ENCODE measurements at regions not wholly inside any gene's neighbourhood (a gene's known extent, or its start where the extent isn't known, plus 50 kb on each side); places are given as distances from the start of the nearest gene placed in this dataset.

GRCh38 chr4:38230821-38231563 is 270.8 kb downstream of the PTTG2 start:
- DNase-seq = no peak

- no peak for DNase-seq
Observed at GRCh38 chr4:38231626-38232025, 271.4 kb downstream of the PTTG2 start.

DNA sequence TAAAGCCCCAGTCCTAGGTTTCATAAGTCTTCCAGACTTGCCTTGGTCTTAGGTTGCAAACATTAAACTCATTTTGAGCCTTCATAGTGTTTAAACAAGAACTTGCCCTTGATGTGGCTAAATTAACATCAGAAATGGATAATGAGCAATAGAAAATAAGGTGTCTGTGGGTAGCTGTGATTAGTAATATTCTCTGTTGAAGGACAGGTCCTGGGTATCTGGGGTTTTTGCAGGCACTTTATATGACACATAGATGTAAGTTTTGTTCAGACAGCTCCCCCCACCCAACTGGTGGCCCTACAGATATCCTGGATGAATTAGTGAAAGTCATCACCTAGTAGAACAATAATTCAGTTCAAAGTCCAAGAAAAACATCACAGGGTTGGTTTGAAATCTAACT is 272.5 kb downstream of the PTTG2 start:
- DNase-seq = no peak

- no peak for DNase-seq
Observed at GRCh38 chr4:38233727-38234480, 273.7 kb downstream of the PTTG2 start.

GRCh38 chr4:38235354-38235753 is 275.2 kb downstream of the PTTG2 start:
- peak; percentile 47 for DNase-seq

- peak; percentile 47 for DNase-seq
Observed at GRCh38 chr4:38236003-38236402, 275.8 kb downstream of the PTTG2 start.

DNA sequence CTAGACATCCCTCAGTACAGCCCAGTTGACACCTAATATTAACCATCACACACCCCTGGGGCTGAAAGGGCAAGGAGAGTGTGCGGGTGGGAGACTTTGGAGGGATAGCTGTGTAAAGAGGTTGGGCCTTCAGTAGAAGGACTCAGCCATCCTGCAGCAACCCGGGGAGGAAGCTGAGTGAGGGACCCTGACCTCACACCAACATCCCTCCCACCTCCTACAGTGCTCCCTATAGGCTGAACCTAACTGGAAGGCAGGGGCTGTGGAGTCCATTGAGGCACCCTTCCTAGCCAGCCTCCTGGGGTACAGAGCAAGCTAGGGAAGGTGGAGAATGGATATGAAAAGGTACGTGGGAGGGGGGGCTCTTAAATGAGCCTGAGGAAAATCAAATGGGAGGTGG is 276.3 kb downstream of the PTTG2 start:
- DNase-seq = no peak

DNA sequence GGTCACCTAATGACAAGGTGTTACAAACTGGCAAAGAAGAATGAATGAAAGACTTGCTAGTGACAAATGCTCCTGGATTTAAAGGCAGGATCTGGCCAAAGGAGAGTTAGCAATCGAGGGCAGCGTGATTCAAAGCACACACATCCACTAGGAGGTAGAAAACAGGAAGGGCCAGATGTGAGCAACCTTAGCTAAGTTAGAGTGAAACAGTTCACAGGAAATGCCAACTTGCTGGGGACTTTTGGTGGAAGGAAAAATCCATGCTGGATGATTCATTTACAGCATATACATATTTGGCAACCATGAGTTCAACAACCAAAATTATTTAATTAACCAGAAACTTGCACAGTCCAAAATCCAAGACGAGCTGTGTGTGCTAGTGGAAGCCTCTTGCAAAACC is 276.9 kb downstream of the PTTG2 start:
- no peak for DNase-seq

- DNase-seq = no peak
Observed at GRCh38 chr4:38241541-38241940, 281.3 kb downstream of the PTTG2 start.

DNA sequence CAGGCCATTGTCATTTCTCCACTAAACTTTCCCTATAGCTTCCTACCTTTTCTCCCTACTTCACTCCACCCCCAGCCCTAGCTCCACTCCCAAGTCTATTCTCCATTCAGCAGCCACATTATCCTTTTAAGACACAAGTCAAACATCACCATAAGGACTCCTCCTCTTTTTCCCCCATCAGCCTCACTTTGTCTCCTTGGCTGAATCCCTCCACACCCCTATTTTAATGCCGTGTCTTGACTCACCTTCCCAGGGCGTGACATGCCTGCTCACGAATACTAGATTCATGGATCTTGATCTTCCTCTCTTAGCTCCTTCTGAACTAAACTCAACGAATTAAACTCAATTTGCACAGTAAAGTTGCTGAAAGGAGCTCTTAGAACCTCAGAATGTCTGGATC is 281.9 kb downstream of the PTTG2 start:
- no peak for DNase-seq

- no peak for DNase-seq
Observed at GRCh38 chr4:38242822-38243387, 282.7 kb downstream of the PTTG2 start.

GRCh38 chr4:38243388-38244053 is 283.3 kb downstream of the PTTG2 start:
- DNase-seq = peak; percentile 43

GRCh38 chr4:38254825-38255224 is 294.6 kb downstream of the PTTG2 start:
- DNase-seq = no peak

DNA sequence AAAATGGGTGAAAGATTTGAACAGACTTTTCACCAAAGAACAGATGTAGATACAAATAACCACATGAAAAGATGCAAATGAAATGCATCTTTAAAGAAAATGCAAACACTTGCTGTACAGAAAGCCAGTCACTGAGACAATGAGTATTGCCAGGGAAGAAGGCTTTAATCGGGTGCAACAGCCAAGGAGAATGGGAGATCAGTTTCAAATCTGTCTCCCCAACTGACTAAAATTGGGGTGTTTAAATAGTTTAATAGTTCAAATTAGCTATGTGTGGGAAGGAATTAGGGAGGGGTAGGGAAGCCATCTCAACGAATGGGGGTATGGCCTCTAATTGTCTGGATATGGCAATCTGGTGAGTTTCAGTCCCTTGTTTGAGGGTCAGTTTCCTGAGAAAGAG is 295.4 kb downstream of the PTTG2 start:
- DNase-seq = no peak

DNA sequence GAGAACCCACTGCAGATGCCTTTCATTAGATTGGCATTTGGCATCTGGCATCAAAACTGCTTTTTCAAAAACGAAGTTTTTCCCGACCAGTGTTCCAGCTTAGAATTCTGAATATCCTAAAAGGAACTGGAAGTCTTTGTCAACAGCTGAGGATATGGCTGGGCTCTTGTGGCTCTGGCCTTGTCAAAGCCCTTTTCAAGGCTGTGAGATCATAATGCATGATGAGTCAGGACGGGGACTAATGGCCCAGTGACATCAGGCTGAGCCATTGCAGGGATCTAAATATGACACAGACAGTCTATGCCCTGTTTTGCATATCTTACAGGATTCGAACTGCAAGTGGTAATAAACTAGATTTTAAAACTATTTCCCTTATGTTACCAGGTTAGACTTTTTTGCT is 306.4 kb downstream of the PTTG2 start:
- DNase-seq = peak; percentile 49

- no peak for DNase-seq
Observed at GRCh38 chr4:38268108-38268820, 308.1 kb downstream of the PTTG2 start.

DNA sequence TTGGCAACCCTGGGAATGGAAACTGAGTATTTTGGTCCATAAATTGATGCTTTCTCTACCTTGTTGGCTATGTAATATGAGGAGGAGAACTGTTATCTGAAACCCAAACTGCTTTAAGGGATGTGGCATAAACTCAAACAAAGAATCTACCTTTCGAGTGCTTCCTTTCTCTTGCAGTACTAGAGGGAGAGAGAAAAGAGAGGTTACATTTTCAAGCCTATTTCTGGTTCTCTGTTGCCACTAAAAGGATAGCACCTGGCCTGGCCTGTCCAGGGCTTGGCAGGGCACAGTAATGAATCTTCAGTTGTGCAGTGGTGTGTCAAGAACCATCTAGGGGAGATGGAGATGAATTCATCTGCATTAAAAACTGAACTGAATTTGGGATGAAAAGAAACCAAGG is 308.6 kb downstream of the PTTG2 start:
- DNase-seq = no peak

DNA sequence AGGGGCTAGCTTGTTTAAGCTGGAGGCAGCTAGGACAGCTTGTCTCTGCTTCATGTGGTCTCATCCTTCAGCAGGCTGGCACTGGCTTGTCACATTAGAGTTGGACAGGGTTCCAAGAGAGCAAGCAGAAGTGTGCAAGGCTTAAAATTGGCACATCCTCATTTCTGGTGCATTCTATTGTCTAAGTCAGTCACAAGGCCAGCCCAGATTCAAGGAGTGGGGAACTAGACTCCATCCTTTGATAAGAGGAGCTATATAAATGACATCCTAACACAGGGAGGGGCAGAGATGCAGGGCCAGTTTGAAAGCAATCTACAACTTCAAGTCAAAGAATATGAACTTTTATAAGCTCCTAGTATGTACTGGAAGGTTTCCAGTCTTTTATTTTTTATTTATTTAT is 313.2 kb downstream of the PTTG2 start:
- DNase-seq = no peak

DNA sequence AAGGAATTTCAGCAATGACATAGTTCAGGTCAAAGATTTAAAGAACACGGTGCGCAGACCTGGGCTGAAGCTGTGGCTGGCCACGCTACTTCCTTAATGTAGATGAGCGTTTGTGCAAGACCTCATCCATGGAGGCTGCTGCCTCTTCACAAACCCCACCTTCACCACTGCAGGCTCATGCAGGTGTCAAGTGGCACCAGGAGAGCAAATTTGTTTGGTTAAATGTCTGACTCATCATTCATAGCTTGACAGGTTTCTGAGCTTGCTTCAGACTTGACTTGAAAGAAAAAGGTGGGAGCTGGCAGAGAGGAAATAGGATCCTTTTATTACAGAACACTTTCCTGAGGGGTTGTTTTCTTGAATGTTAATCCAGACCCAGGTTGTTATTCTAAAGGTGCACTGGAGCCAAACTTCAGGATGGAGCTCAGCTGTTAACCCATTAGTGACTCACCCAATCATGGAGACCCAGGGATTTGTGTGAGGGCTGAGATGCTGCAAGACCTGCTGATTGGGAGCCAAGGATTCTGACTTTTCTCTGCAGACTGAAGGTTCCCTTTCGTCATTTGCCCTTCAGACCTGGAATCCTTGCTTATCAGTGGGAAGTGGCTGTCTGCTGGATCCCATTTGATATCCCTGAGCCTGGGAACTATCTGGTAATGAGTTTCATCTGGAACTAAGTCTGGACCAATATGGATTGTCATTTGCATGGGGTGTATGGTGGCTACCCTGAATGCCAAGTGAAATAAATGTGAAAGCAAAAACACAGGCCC is 315.3 kb downstream of the PTTG2 start:
- DNase-seq = peak; percentile 33

- DNase-seq = no peak
Observed at GRCh38 chr4:38278255-38278654, 318.1 kb downstream of the PTTG2 start.

- no peak for DNase-seq
Observed at GRCh38 chr4:38279077-38279476, 318.9 kb downstream of the PTTG2 start.
